ENCODE measurements at regions not wholly inside any gene's neighbourhood (a gene's known extent, or its start where the extent isn't known, plus 50 kb on each side); places are given as distances from the start of the nearest gene placed in this dataset.

GRCh38 chr5:42896523-42896922 is 84.8 kb upstream of the SELENOP start:
- TF ChIP-seq CTCF (conservative IDR thresholded peaks at IDR 0.05; ENCODE audit: low read depth in 2 of 2) (no peak), CREB1 (CRISPR knock-in tag; IDR thresholded peaks at IDR 0.05; ENCODE audit: low read depth) (no peak)

Data from GM23338 (cell line).